GM18868 (cell line): ENCODE measurements at regions not wholly inside any gene's neighbourhood (a gene's known extent, or its start where the extent isn't known, plus 50 kb on each side); places are given as distances from the start of the nearest gene placed in this dataset.
A peak's percentile ranks its signal among the peaks of the same experiment; 100 is the strongest.

Experiments used
- ATAC-seq: cut with Tn5 transposase; IDR thresholded peaks from one replicate; pipeline ENCODE4 v1.9.1; 2021; ENCODE audit warnings: mild to moderate bottlenecking, moderate library complexity; ENCODE audit not compliant: unreplicated experiment

DNA sequence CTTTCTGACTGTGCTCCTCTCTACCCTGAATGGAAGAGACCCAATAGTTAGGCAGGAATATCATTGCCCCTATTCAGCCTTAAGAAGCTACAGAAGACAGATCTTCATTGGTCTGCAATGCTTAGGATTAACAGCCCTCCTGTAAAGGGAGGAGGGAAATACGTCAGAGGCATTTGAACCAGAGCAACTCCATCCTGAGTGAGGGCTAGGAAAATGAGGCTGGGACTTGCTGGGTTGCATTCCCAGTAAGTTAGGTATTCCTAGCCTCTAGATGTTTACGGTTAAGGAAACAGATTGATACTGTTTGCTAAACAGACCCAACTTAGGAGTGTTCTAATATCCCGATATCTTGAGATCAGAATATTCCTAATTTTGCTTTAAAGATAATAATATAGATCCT lies 63.5 kb downstream of the PCDH18 start:
- ATAC-seq, result no peak

GRCh38 chr4:137467537-137467936 lies 64.8 kb downstream of the PCDH18 start:
- no peak for ATAC-seq

DNA sequence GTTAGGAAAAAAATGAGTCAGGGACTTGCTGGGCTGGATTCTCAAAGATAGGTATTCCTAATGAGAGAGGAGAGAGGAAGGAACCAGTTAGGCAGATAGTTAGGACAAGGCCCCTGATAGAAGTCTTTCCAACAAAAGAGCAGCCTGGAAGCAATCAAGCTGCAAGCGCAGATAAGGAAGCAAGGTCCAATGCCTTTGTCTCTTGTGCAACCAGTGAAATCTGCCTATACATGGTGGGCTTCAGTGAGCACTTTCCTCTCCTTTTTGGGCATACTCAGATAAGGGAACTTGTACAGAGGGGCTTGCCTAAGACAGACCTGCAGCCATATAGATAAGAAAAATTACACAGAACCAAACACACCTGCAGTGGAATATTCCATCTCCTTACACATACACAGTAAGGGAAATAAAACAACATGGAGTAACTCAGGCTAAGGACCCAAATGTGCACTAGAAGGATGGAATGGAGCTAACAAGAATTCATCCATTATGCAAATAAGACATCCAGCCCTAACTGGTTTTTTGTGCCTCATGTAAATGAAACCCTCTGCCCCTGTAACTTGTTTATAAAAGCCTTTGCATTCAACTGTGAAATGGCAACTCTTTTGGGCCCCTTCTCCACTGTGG lies 68.8 kb downstream of the PCDH18 start:
- no peak for ATAC-seq

DNA sequence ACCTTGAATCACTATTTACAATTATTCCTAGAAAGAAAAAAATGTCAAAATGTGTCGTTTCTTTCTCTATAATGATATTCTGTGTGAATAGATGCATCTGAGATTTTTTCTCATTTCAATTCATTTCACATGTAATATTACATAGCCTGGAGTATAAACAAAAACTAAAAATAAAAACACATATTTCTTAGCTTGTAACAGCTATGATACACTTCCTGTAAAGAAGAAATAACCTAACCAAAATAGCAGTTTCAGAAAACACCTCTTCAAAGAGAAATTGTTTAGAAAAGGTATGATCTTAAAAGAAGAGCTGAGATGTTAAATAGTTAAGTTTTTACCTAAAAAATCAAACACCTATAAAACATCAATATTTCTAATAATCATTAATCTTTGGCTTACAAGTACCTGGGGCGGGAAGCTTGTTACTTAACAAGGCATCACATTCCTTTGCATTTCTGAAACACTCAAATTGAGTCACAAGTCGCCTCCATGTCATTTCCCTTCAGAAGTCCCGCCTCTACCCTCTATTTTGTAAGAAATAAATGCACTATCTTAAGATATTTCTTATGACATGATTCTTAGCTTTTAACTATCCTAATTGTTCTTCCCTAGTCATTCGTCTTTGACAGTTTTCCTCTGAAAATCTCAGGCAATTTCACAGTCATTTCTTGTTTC lies 76.5 kb downstream of the PCDH18 start:
- no peak for ATAC-seq

- ATAC-seq, result no peak
Observed at GRCh38 chr4:137454767-137455166, 77.5 kb downstream of the PCDH18 start.

DNA sequence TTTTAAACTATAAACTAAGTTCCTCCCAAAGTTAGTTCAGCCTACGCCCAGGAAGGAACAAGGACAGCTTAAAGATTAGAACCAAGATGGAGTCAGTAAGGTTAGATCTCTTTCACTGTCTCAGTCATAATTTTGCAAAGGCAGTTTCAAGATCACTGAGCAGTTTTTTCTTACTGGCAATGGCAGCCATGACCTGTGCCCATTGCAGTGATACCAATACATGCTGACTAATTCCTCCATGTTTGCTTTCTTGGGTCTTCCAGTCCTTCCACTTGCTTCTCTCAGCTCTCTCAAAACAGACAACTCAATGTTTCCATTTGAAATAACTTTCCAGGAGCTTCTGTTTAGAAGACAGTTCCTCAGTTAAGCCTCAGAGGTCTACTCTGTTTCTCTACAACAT lies 79.5 kb downstream of the PCDH18 start:
- ATAC-seq, result peak; percentile 58

GRCh38 chr4:137451172-137451825 lies 81.0 kb downstream of the PCDH18 start:
- no peak for ATAC-seq

- no peak for ATAC-seq
Observed at GRCh38 chr4:137448402-137448801, 83.9 kb downstream of the PCDH18 start.

- no peak for ATAC-seq
Observed at GRCh38 chr4:137446071-137446470, 86.2 kb downstream of the PCDH18 start.

DNA sequence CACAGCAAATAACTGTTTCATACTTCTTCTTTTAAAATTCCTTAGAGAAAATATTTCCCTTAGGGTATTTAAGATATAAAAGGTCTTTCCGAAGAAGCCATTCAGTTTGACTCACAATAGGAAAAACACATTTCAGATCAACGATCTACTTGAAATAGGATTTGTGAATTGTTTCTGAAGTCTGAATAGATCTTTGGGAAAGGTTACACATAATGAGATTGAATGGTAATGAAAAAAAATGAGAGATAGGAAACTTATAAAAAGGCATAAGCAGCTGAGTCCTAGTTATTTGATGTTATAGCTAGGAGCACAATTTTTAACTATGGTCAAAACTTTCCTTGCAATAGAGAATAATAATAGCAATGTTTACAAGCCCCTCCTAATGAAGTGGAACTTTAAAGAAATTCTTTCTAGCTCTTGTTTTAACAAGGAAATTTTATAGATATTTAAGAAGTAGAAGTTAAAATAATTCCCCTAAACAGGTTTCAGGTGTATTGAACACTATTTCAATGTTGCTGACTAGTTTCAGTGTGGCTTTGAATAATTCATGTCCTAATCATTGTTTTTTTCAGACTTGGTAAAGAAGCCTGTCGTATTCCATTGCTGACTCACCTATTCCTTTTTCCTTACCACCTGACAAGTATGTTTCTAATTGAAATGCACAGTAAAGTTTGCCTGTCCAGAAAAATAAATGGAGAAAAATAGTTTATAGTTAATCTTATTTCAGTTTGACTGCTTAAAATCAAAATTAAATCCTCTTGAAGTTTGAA lies 89.1 kb downstream of the PCDH18 start:
- ATAC-seq, result no peak

GRCh38 chr4:137432446-137433311 lies 99.6 kb downstream of the PCDH18 start:
- no peak for ATAC-seq

- ATAC-seq, result no peak
Observed at GRCh38 chr4:137430171-137430570, 102.1 kb downstream of the PCDH18 start.

- no peak for ATAC-seq
Observed at GRCh38 chr4:137427411-137427810, 104.9 kb downstream of the PCDH18 start.

DNA sequence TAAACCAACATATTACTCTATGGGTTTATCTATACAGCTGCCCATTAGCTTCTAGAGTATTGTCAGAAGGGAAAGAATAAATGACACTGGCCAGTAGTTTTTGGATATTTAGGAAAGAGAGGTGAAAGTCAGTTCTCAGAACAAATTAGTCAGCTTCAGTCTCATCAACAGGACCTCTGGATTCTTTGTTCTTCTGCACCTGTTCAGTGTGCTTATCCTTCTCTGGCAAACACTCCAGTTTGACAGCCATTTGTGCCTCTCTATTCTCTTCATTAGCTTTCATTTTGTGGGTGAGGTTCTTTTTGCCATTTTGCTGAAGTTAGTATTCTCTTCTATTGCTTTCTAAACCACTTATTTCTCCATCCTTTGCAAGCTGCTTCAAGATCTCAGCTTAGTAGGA lies 107.0 kb downstream of the PCDH18 start:
- ATAC-seq, result no peak

GRCh38 chr4:137422666-137423065 lies 109.6 kb downstream of the PCDH18 start:
- no peak for ATAC-seq

DNA sequence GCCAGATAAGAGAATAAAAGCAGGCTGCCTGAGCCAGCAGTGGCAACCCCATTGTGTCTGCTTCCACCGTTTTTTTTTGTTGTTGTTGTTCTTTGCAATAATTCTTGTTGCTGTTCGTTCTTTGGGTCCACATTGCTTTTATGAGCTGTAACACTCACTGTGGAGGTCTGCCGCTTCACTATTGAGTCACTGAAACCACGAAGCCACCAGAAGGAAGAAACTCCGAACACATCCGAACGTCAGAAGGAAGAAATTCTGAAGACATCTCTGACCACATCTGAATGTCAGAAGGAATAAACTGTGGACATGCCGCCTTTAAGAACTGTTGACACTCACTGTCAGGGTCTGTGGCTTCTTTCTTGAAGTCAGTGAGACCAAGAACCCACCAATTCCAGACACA lies 110.5 kb downstream of the PCDH18 start:
- no peak for ATAC-seq

- ATAC-seq, result no peak
Observed at GRCh38 chr4:137420901-137421396, 111.3 kb downstream of the PCDH18 start.

DNA sequence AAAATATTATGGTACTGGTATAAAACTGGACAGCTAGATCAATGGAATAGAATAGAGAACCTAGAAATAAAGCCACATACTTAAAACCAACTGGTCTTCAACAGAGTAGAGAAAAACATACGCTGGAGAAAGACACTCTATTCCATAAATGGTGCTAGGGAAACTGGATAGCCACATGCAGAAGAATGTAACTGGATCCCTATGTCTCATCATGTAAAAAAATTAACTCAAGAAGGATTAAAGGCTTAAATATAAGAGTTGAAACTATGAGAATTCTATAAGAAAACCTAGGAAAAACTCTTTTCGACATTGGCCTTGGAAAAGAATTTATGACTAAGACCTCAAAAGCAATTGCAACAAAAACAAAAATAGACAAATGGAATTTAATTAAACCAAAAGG lies 114.6 kb downstream of the PCDH18 start:
- no peak for ATAC-seq

DNA sequence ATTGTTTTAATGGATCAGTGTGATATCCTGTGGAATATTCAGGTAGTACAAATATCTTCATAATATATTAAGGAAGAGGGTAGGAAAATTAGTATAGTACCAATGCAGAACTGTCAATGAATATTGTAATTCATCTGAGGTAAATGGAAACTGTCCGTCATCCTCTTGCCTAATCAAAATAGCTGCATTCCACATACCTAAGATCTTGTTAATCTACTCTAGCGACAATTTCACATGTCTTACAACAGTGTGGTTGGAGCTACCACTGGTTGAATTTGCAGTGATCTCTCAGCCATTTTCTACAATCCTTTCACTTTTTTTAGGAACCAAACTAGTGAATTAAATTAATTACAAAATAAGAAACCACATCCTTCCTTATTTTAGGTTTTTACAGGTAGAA lies 117.5 kb downstream of the PCDH18 start:
- ATAC-seq, result no peak

DNA sequence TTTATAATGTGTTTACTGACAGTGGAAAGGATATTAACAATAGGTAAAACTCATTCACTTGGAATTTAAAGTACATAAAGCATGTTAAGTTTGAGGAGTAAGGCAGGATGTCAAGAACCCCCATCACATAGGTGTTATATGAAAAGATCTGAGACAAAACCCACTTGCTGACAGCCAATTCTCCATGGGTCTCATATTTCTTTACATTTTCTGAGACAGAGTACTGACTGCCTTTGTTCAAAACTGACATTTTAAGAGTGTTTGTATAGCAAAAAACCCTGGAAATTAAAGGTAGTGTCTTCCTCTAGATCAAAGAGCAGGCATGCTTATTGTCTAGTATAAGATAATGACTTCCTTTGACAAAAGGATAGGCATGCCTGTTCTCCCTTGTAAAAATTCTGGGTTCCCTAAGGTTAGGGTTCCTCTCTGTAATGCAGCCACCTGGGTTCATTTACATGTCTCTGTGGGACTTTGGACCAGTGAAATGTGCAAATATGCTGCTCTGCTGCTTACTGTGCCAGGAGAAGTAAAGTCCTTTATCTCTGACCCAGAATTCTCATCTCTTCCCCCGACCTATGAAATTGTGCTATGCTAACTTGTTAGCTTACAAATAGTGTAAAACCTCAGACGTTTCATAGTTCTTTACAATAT lies 123.6 kb downstream of the PCDH18 start:
- no peak for ATAC-seq
